22Rv1 (cell line): ENCODE measurements at regions not wholly inside any gene's neighbourhood (a gene's known extent, or its start where the extent isn't known, plus 50 kb on each side); places are given as distances from the start of the nearest gene placed in this dataset.

Experiments
- CTCF ChIP-seq: fragments of 450-650 bp; IDR thresholded peaks from 2 replicates; pipeline ENCODE4 v1.5.1; 2017; ENCODE audit warnings: mild to moderate bottlenecking
- ZFX ChIP-seq: fragments of 450-650 bp; IDR thresholded peaks from 2 replicates; pipeline ENCODE4 v1.6.1; 2017; ENCODE audit warnings: antibody characterized with exemption, borderline replicate concordance

GRCh38 chr5:174376726-174377373 is 331.3 kb downstream of the NSG2 start:
- TF ChIP-seq CTCF, result no peak
- TF ChIP-seq ZFX, result no peak
